GF-D8 (cell line): ENCODE measurements at regions not wholly inside any gene's neighbourhood (a gene's known extent, or its start where the extent isn't known, plus 50 kb on each side); places are given as distances from the start of the nearest gene placed in this dataset.

Experiments used
- DNase-seq: peaks from one replicate; lab custom pipeline; 2025; lab: John Stamatoyannopoulos, UW

DNA sequence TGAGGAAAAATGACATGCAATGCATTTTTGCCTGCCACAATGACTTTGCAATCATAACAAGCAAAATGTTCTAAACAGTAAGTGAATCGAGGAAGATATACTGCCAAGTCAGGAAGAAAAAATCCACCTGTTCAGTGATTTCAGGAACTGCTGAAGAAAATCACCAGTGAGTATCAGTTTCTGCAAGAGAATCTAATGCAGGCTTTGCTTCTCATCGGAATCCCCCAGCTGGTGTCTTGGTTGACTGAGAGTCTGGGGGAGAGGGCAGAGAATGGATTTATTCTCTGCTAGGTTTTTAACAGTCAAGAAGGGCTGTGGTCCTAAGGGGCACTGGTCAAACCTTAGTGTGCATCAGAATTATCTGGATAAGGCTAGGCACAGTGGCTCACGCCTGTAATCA is 363.4 kb downstream of the CDH26 start:
- no peak for DNase-seq

DNA sequence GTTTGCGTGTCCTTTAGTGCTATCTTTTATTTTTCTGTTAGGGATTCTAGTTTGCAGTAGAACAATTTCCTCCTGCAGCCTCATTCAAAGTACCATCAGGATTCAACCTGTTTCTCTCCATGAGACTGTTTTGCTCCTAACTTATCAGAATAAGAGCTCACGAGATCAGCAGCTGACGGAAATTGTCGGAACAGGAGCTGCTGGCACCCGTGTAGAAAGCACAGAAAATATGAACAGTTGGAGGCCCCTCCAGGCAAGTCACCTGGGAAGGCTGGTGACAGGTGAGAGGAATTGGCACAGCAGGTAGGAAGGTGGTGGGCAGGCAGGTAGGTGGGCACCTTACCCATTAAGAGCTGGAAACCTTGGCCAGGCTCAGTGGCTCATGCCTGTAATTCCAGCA is 368.6 kb downstream of the CDH26 start:
- no peak for DNase-seq

DNA sequence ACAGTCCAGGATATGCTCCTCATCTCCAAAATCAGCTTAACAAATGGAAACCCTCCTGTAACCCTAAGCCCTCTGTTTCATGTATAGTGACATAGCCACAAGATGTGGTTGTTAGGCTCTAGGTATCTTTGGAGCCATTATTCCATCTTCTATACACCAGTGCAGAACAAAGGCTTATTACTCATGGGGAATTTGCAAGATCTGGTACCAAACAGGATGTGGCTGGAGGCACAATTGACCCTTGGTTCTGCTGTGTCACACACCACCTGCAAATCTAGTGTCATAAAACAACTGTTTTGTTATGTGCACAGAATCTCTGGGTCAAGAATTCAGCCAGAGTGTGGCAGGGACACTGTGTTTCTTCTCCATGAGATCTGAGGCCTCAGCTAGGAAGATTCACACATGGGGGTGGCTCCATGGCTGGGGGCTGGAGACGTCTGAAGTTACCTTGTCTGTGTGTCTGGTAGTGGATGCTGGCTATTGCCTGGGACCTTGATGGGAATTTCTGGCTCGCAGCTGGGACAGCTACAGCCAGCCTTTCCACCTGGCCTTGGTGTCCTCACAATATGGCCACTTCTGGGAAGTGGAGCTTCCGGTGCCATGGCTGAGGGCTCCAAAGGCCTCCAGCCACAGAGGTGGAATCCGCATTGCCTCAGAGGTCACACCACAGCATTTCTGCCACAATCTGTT is 369.9 kb downstream of the CDH26 start:
- DNase-seq, result no peak

DNA sequence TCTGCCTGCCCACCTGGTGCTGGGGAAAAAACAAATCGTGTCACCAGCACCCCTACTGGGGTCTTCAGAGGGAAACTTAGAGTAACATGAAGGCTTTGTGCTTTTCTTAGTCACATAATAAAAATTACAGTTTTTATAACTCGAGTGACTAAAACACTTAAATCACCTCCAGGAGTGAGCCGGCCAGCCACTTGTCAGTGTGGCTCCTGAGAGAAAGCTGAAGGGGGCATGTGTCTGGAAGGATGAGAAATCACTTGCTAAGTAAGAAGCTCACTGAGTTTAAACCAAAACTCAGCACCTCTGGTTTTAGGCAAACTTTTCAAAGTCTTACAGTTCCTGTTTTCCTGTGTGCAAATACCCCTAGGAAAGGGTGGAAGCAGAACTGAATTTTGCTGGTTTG is 372.2 kb downstream of the CDH26 start:
- no peak for DNase-seq

DNA sequence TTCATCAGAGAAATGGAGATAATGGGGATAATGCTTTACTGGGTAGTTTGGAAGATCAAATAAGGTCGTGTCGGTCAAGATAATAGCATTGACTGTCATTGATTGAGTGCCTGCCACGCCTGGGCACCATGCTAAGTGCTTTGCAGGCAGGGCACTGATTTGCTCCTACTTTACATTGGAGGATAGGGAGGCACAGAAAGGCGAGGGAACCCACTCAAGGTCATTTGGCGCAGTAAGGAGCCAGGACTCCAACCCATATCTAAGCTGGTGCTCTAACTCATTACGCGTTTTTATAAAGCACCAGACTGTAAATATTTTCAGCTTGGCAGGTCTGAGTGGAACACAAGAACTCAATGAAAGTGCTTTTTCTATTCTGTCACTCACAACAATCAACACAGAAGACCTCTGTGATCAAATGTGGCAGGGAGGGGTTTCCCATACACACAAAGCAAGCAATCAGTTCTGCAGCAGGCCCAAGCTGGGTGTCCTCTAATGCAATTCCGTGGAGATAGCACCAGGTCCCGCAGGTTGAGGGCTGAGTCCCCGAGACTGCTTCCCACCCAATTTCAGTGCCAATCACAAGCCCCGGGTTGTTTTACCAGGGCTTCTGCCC is 373.6 kb downstream of the CDH26 start:
- DNase-seq, result no peak

DNA sequence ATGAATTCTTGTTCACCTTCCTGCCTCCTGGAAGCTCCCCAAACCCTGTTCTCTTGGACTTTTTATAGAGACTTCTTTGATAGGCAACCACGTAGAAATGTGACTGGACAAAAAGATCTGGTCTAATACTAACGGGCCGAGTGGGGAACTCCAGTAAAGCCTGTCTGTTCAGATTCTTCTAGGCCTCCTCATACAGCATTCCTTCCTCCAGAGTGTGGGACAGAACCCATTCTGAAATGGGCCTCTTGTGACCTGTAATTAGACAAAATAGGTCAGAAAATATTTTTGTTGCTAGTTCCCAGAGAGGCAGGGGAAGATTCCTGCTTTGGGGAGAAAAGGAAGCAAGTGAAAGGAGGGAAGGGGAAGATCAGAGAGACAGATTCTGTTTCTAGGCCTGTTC is 374.3 kb downstream of the CDH26 start:
- DNase-seq, result no peak

DNA sequence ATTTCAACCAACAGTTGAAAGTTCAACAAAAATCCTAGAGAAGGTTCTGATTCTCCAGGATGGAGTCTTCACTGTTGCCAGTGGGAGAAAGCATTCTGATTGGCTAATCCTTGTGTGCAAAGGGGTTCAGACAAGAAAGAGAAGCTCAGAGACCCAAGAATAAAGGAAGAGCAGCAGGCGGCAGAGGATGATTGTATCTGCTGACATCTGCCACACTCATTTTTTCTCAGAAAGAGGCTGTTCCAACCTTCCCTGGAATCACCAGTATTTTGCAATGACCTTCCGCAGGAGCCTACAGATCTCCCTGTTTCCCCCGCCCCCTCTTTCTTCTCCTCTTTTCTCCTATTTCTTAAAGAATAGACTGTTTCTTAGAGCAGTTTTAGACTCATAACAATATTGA is 376.7 kb downstream of the CDH26 start:
- no peak for DNase-seq

DNA sequence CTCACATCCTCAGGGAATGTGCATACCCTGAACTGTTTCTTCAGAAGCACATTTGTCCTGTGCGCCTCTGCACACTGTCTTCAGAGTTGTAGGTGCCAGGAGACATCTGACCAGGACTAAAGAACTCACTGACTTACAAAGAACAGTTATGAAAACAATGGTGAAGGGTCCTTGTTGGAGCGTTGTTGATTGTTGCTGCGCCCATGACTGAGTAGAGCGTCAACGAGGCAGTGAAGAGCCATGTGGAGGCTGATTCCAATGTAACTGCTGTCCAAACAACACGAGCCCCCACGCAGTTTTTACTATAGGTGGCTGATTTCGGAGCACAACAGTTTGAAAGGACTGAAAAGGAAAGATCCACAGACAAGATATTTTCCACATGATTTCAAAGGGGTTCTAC is 380.3 kb downstream of the CDH26 start:
- no peak for DNase-seq

DNA sequence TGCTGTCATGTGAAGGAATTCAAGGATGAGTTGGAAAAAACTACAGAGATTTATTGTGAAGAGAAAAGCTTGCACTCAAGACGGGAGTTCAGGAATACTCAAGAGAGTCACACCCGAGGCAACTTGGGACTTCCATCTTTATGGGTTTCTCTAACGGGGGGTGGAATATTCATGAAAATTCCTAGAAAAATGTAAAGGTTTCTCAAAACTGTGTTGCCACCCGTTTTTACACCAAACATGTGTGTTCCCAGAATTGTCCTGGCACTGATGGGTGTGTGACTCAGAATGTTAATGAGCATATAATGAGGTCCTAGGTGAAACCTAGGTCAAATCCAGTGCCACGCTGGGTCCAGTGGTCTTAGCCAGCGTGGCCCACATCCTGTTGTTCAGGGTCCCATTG is 381.5 kb downstream of the CDH26 start:
- no peak for DNase-seq

DNA sequence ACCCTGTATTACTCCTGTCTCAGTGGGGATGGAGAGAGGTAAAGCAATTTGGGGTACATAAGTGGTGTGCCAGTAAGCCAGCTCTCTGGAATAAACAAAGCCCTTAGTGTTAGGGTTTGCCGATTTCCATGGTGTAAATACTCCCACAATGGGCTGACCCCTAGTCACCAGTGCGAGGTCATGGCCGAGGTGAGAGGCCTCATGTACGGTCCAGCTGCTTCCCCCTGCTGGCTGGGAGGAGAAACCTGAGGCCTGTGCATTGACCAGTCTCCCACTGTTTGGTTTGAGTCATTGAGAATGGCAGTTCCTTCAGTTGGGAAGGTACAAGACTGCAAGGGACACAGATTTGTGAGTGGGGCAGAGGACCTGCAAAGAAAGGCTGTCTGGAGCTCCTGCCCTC is 382.0 kb downstream of the CDH26 start:
- no peak for DNase-seq

DNA sequence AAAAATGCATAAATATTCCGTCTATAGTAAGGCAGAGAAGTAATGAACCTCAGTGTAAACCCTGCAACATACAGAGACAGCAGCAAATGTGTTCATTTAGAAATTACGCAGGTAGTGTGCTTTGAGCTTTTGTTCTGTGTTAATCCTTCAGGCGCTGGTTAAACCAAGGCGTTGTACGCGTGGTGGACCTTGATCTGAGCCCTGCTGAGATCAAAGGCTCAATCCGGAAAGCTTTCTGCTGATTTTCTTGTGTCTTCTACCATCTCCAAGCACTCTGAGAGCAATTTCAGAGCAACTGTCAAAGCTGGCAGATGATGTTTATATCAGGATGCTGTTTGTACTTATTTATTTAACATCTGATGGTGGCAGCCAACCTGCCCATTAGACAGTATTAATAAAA is 382.8 kb downstream of the CDH26 start:
- no peak for DNase-seq

DNA sequence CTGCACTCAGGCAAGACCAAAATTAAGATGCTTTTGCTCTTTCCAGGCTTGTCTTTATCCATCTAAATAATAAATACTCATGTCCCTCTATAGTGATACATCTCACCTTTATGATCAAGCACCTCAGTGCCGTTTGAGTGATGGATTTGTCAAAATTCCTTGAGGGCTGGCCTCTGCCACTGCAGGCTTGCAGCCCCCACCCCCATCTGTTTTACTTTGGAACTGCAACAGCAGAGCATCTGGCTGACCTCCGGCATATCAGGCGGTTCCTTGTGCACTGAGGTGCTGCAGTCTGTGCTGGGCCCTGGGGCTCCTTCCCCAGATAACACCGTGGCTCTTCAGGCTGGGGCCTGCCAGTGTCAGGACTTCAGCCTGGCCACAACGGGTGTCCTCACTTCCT is 386.9 kb downstream of the CDH26 start:
- DNase-seq, result no peak

DNA sequence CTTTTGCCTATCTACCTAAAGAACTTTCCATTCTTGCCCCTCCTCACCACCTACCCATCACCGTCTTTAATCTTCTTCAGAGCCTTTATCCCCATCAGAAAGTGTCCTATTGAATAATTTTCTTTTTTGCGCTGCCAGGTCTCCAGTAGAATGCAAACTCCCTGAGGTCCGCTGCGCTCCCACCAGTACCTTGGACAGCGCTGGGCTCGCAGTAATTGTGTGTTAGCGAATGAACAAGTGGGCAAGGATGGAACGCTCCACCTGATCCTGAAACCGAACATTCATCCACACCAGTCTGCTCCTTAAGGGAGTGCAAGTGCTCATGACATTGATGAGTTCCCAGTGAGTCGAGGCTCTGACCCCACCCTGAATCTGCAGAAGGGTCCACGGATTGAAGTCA is 391.2 kb downstream of the CDH26 start:
- DNase-seq, result no peak

DNA sequence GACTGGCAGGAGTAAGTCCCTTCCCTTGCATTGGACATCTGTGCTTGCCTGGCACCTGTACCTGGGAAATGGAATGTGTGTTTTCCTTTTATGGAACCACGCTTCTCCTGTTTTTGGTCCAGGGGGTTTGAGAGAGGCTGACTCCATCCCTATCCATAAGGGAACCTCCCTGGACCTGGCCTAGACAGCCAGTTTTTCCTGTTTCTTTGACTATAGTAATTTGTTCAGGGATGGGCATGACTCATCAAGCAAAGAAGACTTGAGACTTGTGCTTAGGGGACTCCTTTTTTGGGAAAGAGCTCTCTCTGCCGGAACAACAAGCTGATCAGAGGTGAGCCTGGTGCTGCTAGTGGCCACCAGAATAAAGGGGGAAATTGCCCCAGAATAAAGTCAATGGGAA is 393.8 kb downstream of the CDH26 start:
- DNase-seq, result no peak

DNA sequence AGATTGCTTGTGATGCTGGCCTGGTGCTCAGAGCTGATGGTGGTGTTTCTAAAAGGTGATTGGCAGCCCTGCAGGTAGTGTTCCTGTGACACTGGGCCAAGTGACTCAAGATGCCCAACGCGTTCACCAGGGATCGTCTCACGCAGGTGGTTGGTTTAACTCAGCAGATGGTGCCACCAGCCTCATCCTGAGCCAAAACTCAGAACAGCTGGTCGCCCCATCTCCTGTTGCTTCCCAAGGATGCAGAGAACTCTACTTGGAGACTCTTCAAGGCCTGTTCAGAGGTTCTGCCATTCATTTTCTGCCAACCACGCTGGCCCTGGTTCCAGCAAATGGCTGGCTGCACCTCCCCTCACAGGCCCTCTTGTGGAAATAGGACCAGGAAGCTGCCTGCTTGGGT is 394.4 kb downstream of the CDH26 start:
- DNase-seq, result no peak

DNA sequence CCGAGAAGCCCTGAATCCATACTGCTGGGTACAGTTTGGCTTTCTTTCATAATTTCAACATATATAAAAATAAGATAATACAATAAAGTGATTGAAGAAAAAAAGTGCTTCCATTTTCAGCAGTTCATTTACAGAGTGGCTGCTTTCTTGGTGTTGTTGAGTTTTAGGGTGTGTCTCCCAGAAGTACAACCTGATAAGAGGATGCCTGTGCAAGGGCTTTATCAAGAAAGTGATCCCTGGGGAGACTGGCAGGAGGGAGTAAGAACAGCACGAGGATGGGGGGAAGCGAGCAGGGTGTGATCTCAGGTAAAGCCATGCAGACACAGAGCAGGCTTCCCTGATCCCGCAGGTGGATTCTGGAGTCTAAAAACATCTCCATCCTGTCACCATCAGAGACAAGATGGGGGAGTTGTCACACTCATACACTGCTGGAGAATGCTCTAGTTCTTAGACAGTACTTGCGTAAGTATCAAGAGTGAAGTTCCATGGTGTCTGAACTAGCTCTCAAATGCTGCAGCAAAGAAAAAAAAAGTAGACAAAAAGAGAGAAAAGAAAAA is 395.9 kb downstream of the CDH26 start:
- DNase-seq, result no peak

DNA sequence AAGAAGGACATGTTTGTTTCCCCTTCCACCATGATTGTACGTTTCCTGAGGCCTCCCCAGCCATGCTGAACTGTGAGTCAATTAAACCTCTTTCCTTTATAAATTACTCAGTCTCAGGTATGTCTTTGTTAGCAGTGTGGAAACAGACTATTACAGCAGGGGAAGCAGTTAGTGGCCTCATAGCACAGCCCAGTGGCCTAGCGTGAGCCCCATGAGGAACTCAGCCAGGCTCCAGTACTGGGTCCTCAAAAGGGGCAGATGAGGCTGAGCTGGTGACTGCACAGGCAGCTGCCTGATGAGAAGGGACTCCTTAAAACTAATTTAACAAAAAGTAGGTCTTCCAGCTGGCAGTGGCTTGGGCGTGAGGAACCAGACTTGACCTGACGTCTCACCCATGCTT is 399.9 kb downstream of the CDH26 start:
- DNase-seq, result no peak

DNA sequence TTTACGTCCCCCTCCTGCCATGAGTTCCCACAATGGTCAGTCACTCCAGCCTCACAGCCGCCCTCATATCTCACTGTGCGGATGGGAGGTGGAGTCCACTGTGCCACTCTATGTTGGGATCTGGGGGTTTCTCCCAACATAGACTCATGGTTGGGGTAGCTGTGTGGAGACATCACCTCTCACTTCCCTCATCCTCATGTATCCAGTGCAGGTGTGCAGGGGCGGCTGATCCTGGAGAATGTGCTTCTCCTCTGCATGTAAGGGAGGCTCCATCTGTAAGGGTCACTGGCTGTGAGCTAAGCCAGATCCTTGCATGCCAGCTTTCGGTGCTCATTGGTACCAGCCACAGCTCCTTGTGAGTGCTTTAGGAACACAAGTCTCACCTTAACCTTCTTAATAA is 400.8 kb downstream of the CDH26 start:
- no peak for DNase-seq

DNA sequence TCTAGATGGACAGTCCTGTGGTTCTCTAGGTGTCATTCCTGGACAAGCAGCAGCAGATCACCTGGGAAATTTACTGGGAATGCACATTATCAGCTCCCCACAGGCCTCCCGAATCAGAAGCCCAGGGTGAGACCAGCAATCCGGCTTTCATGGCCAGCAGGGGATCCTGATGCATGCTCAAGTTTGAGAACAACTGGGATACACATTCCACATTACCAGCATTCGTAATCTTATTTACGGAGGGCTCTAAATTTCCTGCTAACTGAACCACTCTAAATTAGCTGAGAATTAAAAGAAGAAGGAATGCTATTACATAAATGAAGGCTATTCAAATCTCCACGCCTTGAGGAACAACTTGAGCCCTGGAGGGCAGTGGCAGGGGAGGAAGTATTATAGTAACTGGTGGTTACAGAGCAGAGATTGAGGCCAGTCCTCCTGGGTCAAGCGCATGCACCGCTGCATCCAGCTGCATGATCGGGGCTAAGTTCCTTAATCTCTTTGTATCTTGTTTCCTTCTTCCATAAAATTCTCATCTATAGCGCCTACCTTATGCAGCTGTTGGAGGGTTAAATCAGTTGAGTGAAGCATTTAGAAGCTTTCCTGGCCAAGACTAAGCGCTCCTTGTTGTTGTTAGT is 403.7 kb downstream of the CDH26 start:
- no peak for DNase-seq

DNA sequence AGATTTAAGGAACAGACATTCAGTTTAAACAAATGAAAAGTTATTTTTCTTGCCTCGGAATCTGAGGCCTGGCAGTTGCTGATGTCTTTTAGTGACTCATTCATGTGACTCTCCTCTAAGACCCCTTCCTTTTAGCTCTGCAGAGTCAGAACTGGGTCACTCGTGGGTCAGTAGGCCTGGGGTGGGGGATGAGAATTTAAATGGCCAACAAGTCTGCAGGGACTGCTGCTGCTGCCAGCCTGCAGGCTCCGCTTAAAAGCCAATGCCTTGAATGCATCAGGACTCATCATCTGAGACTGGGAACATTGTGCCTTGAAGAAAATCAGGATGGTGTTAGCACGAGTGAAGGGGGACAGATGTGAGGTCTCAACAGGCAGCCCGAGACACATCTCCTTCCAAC is 404.3 kb downstream of the CDH26 start:
- DNase-seq, result no peak

DNA sequence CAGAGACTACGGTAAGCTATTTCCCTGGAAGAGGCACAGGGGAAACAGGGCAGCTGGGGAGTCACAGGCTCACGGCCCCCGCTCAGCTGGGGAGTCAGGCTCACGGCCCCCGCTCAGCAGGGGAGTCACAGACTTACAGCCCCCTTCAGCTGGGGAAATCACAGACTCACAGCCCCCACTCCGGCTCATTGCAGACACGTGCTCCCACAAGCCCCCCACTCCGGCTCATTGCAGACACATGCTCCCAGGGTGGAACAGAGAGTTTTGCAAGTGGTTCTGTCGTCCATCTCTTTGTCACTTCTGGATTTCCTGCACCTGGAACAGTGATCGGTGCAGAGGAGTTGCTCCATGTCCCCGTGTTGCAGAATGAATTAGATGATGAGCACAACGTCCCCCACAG is 405.5 kb downstream of the CDH26 start:
- DNase-seq, result no peak

DNA sequence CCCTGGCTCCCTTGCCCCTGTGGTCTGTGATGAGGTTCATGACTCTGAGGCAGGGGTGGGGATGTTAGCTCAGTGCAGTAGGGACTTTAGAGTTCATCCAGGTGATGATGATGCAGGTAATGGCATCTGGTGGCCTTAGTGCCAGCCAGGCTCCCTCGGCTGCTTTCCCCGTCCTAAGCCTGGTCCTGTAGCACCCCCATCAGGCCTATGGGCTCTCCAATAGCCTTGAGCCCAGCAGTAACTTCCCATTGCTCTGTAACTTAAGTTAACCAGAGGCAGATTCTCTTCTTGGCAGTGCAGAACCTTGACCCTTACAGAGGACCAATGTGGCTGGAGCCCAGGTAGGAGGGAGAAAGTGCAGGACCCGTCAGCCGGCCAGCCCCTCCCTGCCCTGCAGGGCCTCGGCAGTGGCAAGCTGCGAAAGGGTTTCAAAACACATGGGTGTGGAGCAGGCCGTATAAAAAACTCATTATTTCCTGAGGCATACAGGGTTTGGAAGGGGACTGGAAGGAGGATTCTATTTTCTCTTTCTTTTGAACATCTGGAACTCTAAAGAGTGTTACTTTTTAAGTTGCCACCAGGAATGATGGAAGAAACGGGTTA is 406.9 kb downstream of the CDH26 start:
- no peak for DNase-seq

DNA sequence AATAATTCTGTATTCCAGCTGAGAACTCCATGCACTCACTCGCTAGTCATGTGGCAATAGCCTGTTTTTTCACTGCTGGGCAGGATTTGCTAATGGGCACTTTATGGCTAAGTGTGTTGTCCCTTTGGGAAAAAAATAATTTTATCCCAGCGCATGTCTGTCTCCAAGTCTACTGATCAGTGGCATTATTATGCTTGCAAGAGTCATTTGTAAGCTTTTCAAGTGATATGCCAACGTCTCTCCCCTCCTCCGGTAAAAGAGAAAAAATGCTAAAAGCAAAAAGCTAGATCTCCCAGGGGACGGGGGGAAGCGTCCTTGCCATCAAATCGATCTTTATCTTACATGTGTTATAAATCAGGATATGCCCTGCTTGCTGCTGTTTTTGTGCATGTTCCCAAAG is 407.7 kb downstream of the CDH26 start:
- no peak for DNase-seq
